H7 (cell line): ENCODE measurements at regions not wholly inside any gene's neighbourhood (a gene's known extent, or its start where the extent isn't known, plus 50 kb on each side); places are given as distances from the start of the nearest gene placed in this dataset.
"Not testable (repeated sequence)": the region's sequence is repeated elsewhere in the genome, so short reads cannot be mapped to it uniquely, and the experiment has no call there.

Source experiments
- DNase-seq: peaks from one replicate; pipeline ENCODE4 v3.0.0; 2012
- H3K27me3 ChIP-seq: 2 replicates; pipeline ENCODE4 v1.6.0; 2011; ENCODE audit warnings: mild to moderate bottlenecking, low read length; ENCODE audit not compliant: control insufficient read depth, insufficient read depth
- H3K36me3 ChIP-seq: replicated peaks from 2 replicates; pipeline ENCODE4 v1.5.1; 2011; ENCODE audit warnings: low read length; ENCODE audit not compliant: control insufficient read depth, insufficient read depth
- H3K4me3 ChIP-seq: 2 replicates; pipeline ENCODE4 v1.5.1; 2011; ENCODE audit warnings: low read depth, mild to moderate bottlenecking, control low read depth, low read length, moderate library complexity; ENCODE audit not compliant: insufficient read depth

DNA sequence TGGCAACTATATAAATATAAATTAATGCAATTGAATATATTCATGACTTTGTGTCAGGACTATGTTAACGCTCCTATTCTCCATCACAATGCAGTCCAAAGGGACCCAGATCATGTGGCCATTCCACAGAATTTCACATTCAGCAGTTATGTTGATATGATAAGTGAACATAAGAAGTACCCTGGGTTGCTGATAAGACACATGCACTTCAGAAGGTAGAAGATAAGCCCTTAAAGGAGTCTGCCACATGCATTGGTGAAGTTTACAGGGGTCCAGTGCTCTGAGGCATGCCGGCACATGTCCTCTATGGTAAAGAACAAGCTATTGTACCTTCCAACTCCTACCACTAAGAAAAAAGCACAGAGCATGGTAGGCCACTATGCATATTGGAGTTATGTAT, 76.4 kb downstream of the PHAX start:
- Histone ChIP-seq H3K4me3 (no peak overlapping the region), H3K36me3 (no peaks in the 10 kb centered on the region), H3K27me3 (no peaks in the 10 kb centered on the region)
- no peak for DNase-seq

GRCh38 chr5:126680191-126680817, 79.6 kb downstream of the PHAX start:
- Histone ChIP-seq H3K4me3 (no peak overlapping the region), H3K27me3 (no peaks in the 10 kb centered on the region), H3K36me3 (no peaks in the 10 kb centered on the region)
- peak; percentile 43 for DNase-seq

GRCh38 chr5:126681314-126681713, 80.6 kb downstream of the PHAX start:
- DNase-seq = not testable (repeated sequence)

GRCh38 chr5:126681970-126682369, 81.2 kb downstream of the PHAX start:
- no peaks in the 10 kb centered on the region for H3K36me3 ChIP-seq
- no peak for DNase-seq
- H3K27me3 ChIP-seq = no peaks in the 10 kb centered on the region
- no peak overlapping the region for H3K4me3 ChIP-seq

More at GRCh38 chr5:126681314-126681713, 80.6 kb downstream of the PHAX start:
- H3K36me3 ChIP-seq, H3K27me3 ChIP-seq, H3K4me3 ChIP-seq: not testable (repeated sequence)

DNA sequence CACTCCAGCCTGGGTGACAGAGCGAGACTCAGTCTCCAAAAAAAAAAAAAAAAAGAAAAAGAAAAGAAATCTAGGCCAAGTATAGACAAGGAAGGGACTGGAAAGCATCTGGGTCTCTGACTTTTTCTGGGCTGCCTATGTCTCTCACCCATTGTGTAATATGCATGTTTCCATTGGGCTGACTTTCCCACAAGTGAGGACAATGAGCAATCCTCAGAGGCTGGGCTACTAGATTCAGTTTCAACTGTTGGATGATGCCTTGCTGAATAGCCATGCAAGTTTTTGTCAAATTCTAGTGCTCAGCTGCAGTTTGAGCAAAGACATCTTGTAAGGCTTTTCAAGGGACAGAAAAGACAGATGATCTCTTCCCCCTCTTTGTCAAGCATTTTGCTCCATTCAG, 82.1 kb downstream of the PHAX start:
- Histone ChIP-seq H3K4me3 (no peak overlapping the region), H3K36me3 (no peaks in the 10 kb centered on the region), H3K27me3 (no peaks in the 10 kb centered on the region)
- no peak for DNase-seq

GRCh38 chr5:126683912-126684311, 83.2 kb downstream of the PHAX start:
- no peaks in the 10 kb centered on the region for H3K36me3 ChIP-seq
- no peak for DNase-seq
- H3K4me3 ChIP-seq = no peak overlapping the region
- H3K27me3 ChIP-seq = no peaks in the 10 kb centered on the region

GRCh38 chr5:126684656-126685442, 84.1 kb downstream of the PHAX start:
- H3K4me3 ChIP-seq, H3K36me3 ChIP-seq, DNase-seq, H3K27me3 ChIP-seq: not testable (repeated sequence)

GRCh38 chr5:126686451-126687126, 85.8 kb downstream of the PHAX start:
- no peak for DNase-seq

DNA sequence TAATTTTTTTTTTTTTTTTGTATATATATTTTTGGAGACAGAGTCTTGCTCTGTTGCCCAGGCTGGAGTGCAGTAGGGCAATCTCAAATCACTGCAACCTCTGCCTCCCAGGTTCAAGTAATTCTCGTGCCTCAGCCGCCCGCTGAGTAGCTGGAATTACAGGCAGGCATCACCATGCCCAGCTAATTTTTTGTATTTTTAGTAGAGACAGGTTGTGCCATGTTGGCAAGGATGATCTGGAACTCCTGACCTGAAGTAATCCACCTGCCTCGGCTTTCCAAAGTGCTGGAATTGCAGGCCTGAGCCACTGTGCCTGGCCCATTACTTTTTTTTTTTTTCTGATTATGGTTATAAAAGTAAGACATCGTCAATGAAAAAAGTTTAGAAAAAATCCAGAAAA, 84.0 kb upstream of the LMNB1 start:
- H3K36me3 ChIP-seq = no peaks in the 10 kb centered on the region
- H3K27me3 ChIP-seq = no peaks in the 10 kb centered on the region
- no peak overlapping the region for H3K4me3 ChIP-seq
- DNase-seq = no peak

More at GRCh38 chr5:126686451-126687126, 85.8 kb downstream of the PHAX start:
- H3K36me3 ChIP-seq = no peaks in the 10 kb centered on the region
- H3K27me3 ChIP-seq = no peaks in the 10 kb centered on the region
- no peak overlapping the region for H3K4me3 ChIP-seq

DNA sequence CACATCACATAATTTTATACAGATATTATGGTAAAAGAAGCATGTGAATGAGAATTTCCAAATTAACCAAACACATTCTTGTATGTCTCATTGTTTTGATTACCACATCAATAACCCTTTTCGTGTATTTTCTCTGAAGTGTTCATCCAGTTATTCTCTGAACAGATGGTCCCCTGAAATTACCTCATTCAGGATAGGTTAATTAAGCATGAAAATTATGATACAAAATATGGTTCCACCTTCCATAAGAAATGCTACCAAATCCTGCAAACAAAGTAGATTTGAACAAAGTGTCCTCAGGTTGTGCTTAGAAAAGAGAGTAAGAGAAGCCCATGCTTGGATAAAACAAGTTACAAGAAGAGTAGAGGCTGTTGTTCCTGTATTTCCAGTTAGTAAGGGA, 83.1 kb upstream of the LMNB1 start:
- H3K27me3 ChIP-seq = no peaks in the 10 kb centered on the region
- H3K36me3 ChIP-seq = no peaks in the 10 kb centered on the region
- no peak overlapping the region for H3K4me3 ChIP-seq
- DNase-seq = no peak

- H3K27me3 ChIP-seq = no peaks in the 10 kb centered on the region
- no peaks in the 10 kb centered on the region for H3K36me3 ChIP-seq
- no peak for DNase-seq
- H3K4me3 ChIP-seq = no peak overlapping the region
Observed at GRCh38 chr5:126694403-126694802, 82.5 kb upstream of the LMNB1 start.

DNA sequence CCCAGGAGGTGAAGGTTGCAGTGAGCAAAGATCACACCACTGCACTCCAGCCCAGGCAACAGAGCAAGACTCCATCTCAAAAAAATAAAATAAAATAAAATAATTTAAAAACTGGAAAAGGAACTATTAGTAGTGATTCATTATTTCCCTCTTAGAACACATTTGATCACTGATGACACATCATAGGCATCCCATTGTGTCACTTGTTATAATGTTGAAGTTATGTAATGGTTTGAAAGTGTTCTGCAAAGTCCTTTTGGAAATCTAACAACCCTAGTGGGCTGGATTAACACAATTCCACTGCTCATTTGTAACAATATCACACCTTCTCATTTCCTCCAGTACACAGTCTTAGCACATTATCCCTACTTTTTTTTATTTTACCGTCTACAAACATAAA, 81.8 kb upstream of the LMNB1 start:
- Histone ChIP-seq H3K36me3 (no peaks in the 10 kb centered on the region), H3K27me3 (no peaks in the 10 kb centered on the region), H3K4me3 (no peak overlapping the region)
- DNase-seq = no peak

DNA sequence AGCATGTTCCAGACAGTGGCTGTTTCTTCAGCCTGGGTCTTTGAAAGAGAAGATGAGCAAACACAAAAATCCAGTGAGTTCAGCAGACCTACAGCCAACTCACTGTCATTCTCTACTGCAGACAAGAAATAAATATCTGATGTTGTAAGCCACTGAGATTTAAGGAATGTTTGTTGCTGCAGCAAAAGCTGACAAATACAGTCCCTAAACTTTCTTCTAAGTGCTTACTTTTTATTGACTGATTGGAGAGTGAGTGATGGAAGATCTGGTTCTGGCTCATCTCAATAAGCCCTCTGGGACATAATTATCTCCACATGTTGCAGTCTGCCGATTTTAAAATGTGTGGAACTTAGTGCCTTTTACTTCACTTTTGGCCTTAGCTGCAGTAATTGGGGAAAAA, 69.9 kb upstream of the LMNB1 start:
- H3K36me3 ChIP-seq = no peaks in the 10 kb centered on the region
- no peak for DNase-seq
- H3K27me3 ChIP-seq = no peaks in the 10 kb centered on the region
- H3K4me3 ChIP-seq = no peak overlapping the region

- Histone ChIP-seq H3K4me3 (no peak overlapping the region), H3K27me3 (no peaks in the 10 kb centered on the region), H3K36me3 (no peaks in the 10 kb centered on the region)
- no peak for DNase-seq
Observed at GRCh38 chr5:126715765-126716164, 61.2 kb upstream of the LMNB1 start.

- no peaks in the 10 kb centered on the region for H3K27me3 ChIP-seq
- no peak overlapping the region for H3K4me3 ChIP-seq
- H3K36me3 ChIP-seq = no peaks in the 10 kb centered on the region
- DNase-seq = no peak
Observed at GRCh38 chr5:126716861-126717260, 60.1 kb upstream of the LMNB1 start.
